PC-9 (cell line): ENCODE measurements at regions not wholly inside any gene's neighbourhood (a gene's known extent, or its start where the extent isn't known, plus 50 kb on each side); places are given as distances from the start of the nearest gene placed in this dataset.

Source experiments
- BruUV-seq: library from RNA; stranded (reverse); fragments of 400-500 nt; replicated peaks from 2 replicates; lab custom pipeline; 2021; lab: Mats Ljungman, UMichigan
- CTCF ChIA-PET: fragments of 300-600 bp; sonication (Branson Sonifier 250); formaldehyde crosslinking; loops from one replicate; lab custom pipeline; 2022; ENCODE audit warnings: antibody characterized with exemption; lab: Charles Lee
- POLR2A ChIA-PET: fragments of 300-600 bp; sonication (Branson Sonifier 250); formaldehyde crosslinking; loops from one replicate; lab custom pipeline; 2022; ENCODE audit warnings: antibody characterized with exemption; ENCODE audit not compliant: unreplicated experiment; lab: Charles Lee
- DNase-seq, 2 experiments: peaks; one replicate each; pipeline versions ENCODE4 v3.0.0 to v3.0.0-alpha.2; 2015 to 2022; ENCODE audit warnings: mixed read lengths in 1 of 2
- H2AFZ ChIP-seq: fragments of 200-600 bp; sonication (generic); 2 replicates; pipeline ENCODE4 v1.8.1; 2017; ENCODE audit warnings: antibody characterized with exemption
- H3F3A ChIP-seq: fragments of 200-600 bp; sonication (generic); 2 replicates; pipeline ENCODE4 v1.8.1; 2017; ENCODE audit warnings: antibody characterized with exemption, mild to moderate bottlenecking, low read depth; ENCODE audit not compliant: insufficient read depth
- H3K27ac ChIP-seq: fragments of 200-600 bp; sonication (generic); 2 replicates; pipeline ENCODE4 v1.6.1; 2016; ENCODE audit warnings: mixed run types
- H3K27me3 ChIP-seq: fragments of 200-600 bp; sonication (generic); 2 replicates; pipeline ENCODE4 v1.6.1; 2016; ENCODE audit warnings: low read depth, mixed run types; ENCODE audit not compliant: insufficient read depth
- H3K36me3 ChIP-seq: fragments of 200-600 bp; sonication (generic); 2 replicates; pipeline ENCODE4 v1.6.1; 2016; ENCODE audit warnings: low read depth, mixed run types
- H3K4me1 ChIP-seq: fragments of 200-600 bp; sonication (generic); replicated peaks from 2 replicates; pipeline ENCODE4 v1.6.1; 2016; ENCODE audit warnings: mixed run types; ENCODE audit not compliant: insufficient read depth
- H3K4me2 ChIP-seq: fragments of 200-600 bp; sonication (generic); 2 replicates; pipeline ENCODE4 v1.6.1; 2017; ENCODE audit warnings: mixed run types
- H3K4me3 ChIP-seq: fragments of 200-600 bp; sonication (generic); 2 replicates; pipeline ENCODE4 v1.6.1; 2016; ENCODE audit warnings: mixed run types
- H3K79me2 ChIP-seq: fragments of 200-600 bp; sonication (generic); 2 replicates; pipeline ENCODE4 v1.6.1; 2017; ENCODE audit warnings: low read depth, mixed run types
- H3K9me2 ChIP-seq: fragments of 200-600 bp; sonication (generic); 2 replicates; pipeline ENCODE4 v1.8.1; 2017; ENCODE audit warnings: mild to moderate bottlenecking; ENCODE audit not compliant: insufficient read depth
- H3K9me3 ChIP-seq: fragments of 200-600 bp; sonication (generic); 2 replicates; pipeline ENCODE4 v1.8.1; 2016; ENCODE audit warnings: low read depth; ENCODE audit not compliant: insufficient read depth
- H4K20me1 ChIP-seq: fragments of 200-600 bp; sonication (generic); 2 replicates; pipeline ENCODE4 v1.8.1; 2017; ENCODE audit not compliant: insufficient read depth
- EZH2 ChIP-seq: fragments of 200-600 bp; sonication (generic); IDR thresholded peaks from 2 replicates; pipeline ENCODE4 v1.8.0; 2017; ENCODE audit warnings: antibody characterized with exemption, low read depth
- intact Hi-C: fragments of 100-400 bp; cut with micrococcal nuclease; formaldehyde crosslinking; loops from one replicate; pipeline ENCODE4 v1.10.0; 2022; ENCODE audit not compliant: unreplicated experiment
- TF ChIP-seq, protein P1 (sequence below): fragments of 200-600 bp; sonication (generic); conservative IDR thresholded peaks from 2 replicates; pipeline ENCODE4 v1.6.1; 2017; ENCODE audit warnings: mixed run types, antibody characterized with exemption, mild to moderate bottlenecking, moderate library complexity

DNA sequence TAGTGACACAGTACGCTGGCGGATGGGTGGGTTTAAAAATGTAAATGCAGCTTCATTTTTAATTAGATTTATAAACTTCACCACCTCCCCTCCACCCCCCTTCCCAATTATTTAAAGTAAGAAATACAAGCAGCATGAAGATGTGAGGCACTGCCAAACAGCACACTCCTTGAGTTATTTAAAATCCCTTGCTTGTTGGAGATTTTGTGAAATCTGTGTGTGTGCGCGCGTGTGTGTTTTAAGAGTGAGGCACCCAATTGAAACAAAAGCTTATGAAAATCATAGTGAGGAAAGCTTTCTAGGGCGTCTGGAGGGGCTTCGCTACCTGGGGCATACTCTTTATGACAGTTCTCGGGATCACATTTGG lies 219.6 kb upstream of the IRX3 start:
- no peak overlapping the region for H3K27ac ChIP-seq
- H3K9me3 ChIP-seq = no peaks in the 10 kb centered on the region
- H3F3A ChIP-seq = no peaks in the 10 kb centered on the region
- DNase-seq = no peak
- no peak overlapping the region for H3K4me3 ChIP-seq
- POLR2A ChIA-PET = no interaction called here
- H3K4me2 ChIP-seq = no peak overlapping the region
- H3K9me2 ChIP-seq = no peaks in the 10 kb centered on the region
- H3K36me3 ChIP-seq = no peaks in the 10 kb centered on the region
- H3K79me2 ChIP-seq = no peaks in the 10 kb centered on the region
- H3K4me1 ChIP-seq = no peaks in the 10 kb centered on the region
- CTCF ChIA-PET = no interaction called here
- intact Hi-C loops = no loop called here
- no peaks in the 10 kb centered on the region for H3K27me3 ChIP-seq
- TF ChIP-seq, protein P1, sequence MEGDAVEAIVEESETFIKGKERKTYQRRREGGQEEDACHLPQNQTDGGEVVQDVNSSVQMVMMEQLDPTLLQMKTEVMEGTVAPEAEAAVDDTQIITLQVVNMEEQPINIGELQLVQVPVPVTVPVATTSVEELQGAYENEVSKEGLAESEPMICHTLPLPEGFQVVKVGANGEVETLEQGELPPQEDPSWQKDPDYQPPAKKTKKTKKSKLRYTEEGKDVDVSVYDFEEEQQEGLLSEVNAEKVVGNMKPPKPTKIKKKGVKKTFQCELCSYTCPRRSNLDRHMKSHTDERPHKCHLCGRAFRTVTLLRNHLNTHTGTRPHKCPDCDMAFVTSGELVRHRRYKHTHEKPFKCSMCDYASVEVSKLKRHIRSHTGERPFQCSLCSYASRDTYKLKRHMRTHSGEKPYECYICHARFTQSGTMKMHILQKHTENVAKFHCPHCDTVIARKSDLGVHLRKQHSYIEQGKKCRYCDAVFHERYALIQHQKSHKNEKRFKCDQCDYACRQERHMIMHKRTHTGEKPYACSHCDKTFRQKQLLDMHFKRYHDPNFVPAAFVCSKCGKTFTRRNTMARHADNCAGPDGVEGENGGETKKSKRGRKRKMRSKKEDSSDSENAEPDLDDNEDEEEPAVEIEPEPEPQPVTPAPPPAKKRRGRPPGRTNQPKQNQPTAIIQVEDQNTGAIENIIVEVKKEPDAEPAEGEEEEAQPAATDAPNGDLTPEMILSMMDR = no peak
- no peak for TF ChIP-seq EZH2
- H4K20me1 ChIP-seq = no peaks in the 10 kb centered on the region
- H2AFZ ChIP-seq = no peak overlapping the region
- no TSS peak for BruUV-seq

DNA sequence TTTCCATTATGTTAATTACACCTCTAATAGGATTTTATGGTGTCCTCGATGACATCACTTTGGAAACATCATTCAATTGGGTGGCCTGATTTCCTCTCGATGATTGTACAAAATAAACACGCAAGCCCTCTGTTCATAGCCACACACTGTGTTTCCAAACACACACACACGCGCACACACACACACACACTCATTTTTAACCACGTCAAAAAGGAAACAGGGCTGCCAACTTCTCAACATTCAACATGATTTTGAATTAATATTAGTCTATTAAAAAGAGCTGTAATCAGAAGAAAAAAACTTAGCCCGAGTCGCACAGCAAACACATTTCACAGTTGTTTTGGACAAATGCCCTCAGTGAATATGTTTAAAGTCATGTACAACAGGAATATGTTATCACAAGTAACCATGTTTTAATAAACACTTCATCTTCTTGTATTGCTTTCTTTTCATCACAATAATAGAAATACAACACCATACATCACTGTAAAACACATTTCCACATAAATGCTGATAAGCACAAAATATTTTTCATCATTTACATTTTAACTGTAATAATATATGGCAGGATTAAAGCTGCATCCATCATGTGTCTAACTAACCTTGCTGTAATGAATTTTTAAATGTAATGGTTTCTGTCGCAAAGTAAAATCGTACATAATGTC lies 219.1 kb upstream of the IRX3 start:
- Histone ChIP-seq H4K20me1 (no peaks in the 10 kb centered on the region), H3K27ac (no peak overlapping the region), H3K36me3 (no peaks in the 10 kb centered on the region), H3K4me2 (no peak overlapping the region), H3K79me2 (no peaks in the 10 kb centered on the region), H3K9me3 (no peaks in the 10 kb centered on the region), H2AFZ (no peak overlapping the region), H3K4me1 (no peaks in the 10 kb centered on the region), H3K27me3 (no peaks in the 10 kb centered on the region), H3K4me3 (no peak overlapping the region), H3F3A (no peaks in the 10 kb centered on the region), H3K9me2 (no peaks in the 10 kb centered on the region)
- no TSS peak for BruUV-seq
- ChIA-PET CTCF (no interaction called here), POLR2A (no interaction called here)
- no peak for DNase-seq
- TF ChIP-seq EZH2 = no peak
- TF ChIP-seq, protein P1 = no peak
- intact Hi-C loops = no loop called here

DNA sequence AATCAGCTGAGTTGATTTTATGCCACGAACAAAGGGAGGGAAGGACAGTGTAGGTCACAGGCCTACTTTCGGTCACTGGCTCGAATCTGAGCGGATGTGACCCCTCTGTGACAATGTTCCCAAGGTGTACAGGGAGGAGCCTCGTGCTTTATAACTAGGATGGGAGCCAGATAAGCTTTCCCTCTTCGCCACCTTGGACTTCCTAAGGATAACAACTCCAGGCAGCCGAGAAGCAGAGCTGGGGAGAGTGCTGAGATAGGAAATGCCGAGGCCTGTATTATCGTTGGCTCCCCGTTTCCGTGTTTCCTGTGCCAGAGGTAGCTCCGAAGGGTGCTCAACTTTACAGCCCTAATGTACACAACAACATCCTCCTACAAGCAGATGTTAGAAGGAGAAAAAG lies 217.8 kb upstream of the IRX3 start:
- no peaks in the 10 kb centered on the region for H3K79me2 ChIP-seq
- no peak overlapping the region for H3K27ac ChIP-seq
- no TSS peak for BruUV-seq
- H3K4me2 ChIP-seq = no peak overlapping the region
- no peaks in the 10 kb centered on the region for H3F3A ChIP-seq
- H4K20me1 ChIP-seq = no peaks in the 10 kb centered on the region
- ChIA-PET CTCF (no interaction called here), POLR2A (no interaction called here)
- H2AFZ ChIP-seq = no peak overlapping the region
- H3K4me3 ChIP-seq = no peak overlapping the region
- no peak for DNase-seq
- H3K4me1 ChIP-seq = no peaks in the 10 kb centered on the region
- no peaks in the 10 kb centered on the region for H3K9me2 ChIP-seq
- intact Hi-C loops = no loop called here
- H3K9me3 ChIP-seq = no peaks in the 10 kb centered on the region
- TF ChIP-seq, protein P1 = no peak
- TF ChIP-seq EZH2 = no peak
- H3K27me3 ChIP-seq = no peaks in the 10 kb centered on the region
- no peaks in the 10 kb centered on the region for H3K36me3 ChIP-seq
